ENCODE measurements at regions not wholly inside any gene's neighbourhood (a gene's known extent, or its start where the extent isn't known, plus 50 kb on each side); places are given as distances from the start of the nearest gene placed in this dataset.

GRCh38 chr13:61144301-61144700 is 271.3 kb downstream of the PCDH20 start:
- Mint-ChIP-seq H3K4me1 (no peaks in the 10 kb centered on the region), H3K27ac (no peak overlapping the region), H3K4me3 (no peak overlapping the region), H3K9me3 (peaks cover 17 to 31% of the 10 kb centered on the region in 2 donors), H3K27me3 (ENCODE audit: low read depth in 2 of 2) (no peaks in the 10 kb centered on the region), H3K36me3 (peaks cover 11% of the 10 kb centered on the region)
- 57% methylated on average over 1 of the region's 1 CpG for whole genome bisulfite sequencing (ENCODE audit: insufficient coverage)
- intact Hi-C loops (cut with micrococcal nuclease), result no loop called here
- H3K4me3 ChIP-seq (ENCODE audit: low read length), result no peak overlapping the region
- H3K4me1 ChIP-seq (ENCODE audit: control insufficient read depth, insufficient read depth, low read length), result no peaks in the 10 kb centered on the region
- no peak for TF ChIP-seq CTCF (IDR thresholded peaks at IDR 0.05)
- H3K9me3 ChIP-seq (ENCODE audit: control insufficient read depth, insufficient read depth, low read length), result peaks cover 16% of the 10 kb centered on the region
- H3K36me3 ChIP-seq (ENCODE audit: control insufficient read depth, insufficient read depth, low read length), result no peaks in the 10 kb centered on the region
- DNase-seq (no peak), ATAC-seq (no peak)
- H3K27me3 ChIP-seq (ENCODE audit: control insufficient read depth, insufficient read depth, low read length), result no peaks in the 10 kb centered on the region
- H3K27ac ChIP-seq (ENCODE audit: low read length), result no peak overlapping the region

- Mint-ChIP-seq H3K4me3 (no peak overlapping the region), H3K4me1 (no peaks in the 10 kb centered on the region), H3K36me3 (peaks cover 11% of the 10 kb centered on the region), H3K9me3 (peaks cover 17 to 26% of the 10 kb centered on the region in 2 donors), H3K27me3 (ENCODE audit: low read depth in 2 of 2) (no peaks in the 10 kb centered on the region), H3K27ac (no peak overlapping the region)
- DNase-seq (no peak), ATAC-seq (no peak)
- Histone ChIP-seq H3K27ac (ENCODE audit: low read length) (no peak overlapping the region), H3K9me3 (ENCODE audit: control insufficient read depth, insufficient read depth, low read length) (peaks cover 16% of the 10 kb centered on the region), H3K4me3 (ENCODE audit: low read length) (no peak overlapping the region), H3K36me3 (ENCODE audit: control insufficient read depth, insufficient read depth, low read length) (no peaks in the 10 kb centered on the region), H3K4me1 (ENCODE audit: control insufficient read depth, insufficient read depth, low read length) (no peaks in the 10 kb centered on the region), H3K27me3 (ENCODE audit: control insufficient read depth, insufficient read depth, low read length) (no peaks in the 10 kb centered on the region)
- intact Hi-C loops (cut with micrococcal nuclease), result no loop called here
- no peak for TF ChIP-seq CTCF (IDR thresholded peaks at IDR 0.05)
Measured at GRCh38 chr13:61142506-61142905, 273.1 kb downstream of the PCDH20 start.

GRCh38 chr13:61138857-61139256 is 276.8 kb downstream of the PCDH20 start:
- H3K4me1 Mint-ChIP-seq, result no peaks in the 10 kb centered on the region
- intact Hi-C loops (cut with micrococcal nuclease), result no loop called here
- DNase-seq (no peak), ATAC-seq (no peak)
- Histone ChIP-seq H3K4me1 (ENCODE audit: control insufficient read depth, insufficient read depth, low read length) (no peaks in the 10 kb centered on the region), H3K36me3 (ENCODE audit: control insufficient read depth, insufficient read depth, low read length) (no peaks in the 10 kb centered on the region), H3K27me3 (ENCODE audit: control insufficient read depth, insufficient read depth, low read length) (no peaks in the 10 kb centered on the region), H3K4me3 (ENCODE audit: low read length) (no peak overlapping the region), H3K9me3 (ENCODE audit: control insufficient read depth, insufficient read depth, low read length) (no peaks in the 10 kb centered on the region), H3K27ac (ENCODE audit: low read length) (no peak overlapping the region)
- no peak overlapping the region for H3K4me3 Mint-ChIP-seq
- TF ChIP-seq CTCF (IDR thresholded peaks at IDR 0.05), result no peak
- H3K27ac Mint-ChIP-seq, result no peak overlapping the region
- peaks cover 20% of the 10 kb centered on the region for H3K36me3 Mint-ChIP-seq
- peaks cover 24 to 31% of the 10 kb centered on the region in 2 donors for H3K9me3 Mint-ChIP-seq
- no peaks in the 10 kb centered on the region for H3K27me3 Mint-ChIP-seq (ENCODE audit: low read depth in 2 of 2)

GRCh38 chr13:61136515-61136914 is 279.1 kb downstream of the PCDH20 start:
- Histone ChIP-seq H3K9me3 (ENCODE audit: control insufficient read depth, insufficient read depth, low read length) (no peaks in the 10 kb centered on the region), H3K36me3 (ENCODE audit: control insufficient read depth, insufficient read depth, low read length) (no peaks in the 10 kb centered on the region), H3K27me3 (ENCODE audit: control insufficient read depth, insufficient read depth, low read length) (no peaks in the 10 kb centered on the region), H3K4me1 (ENCODE audit: control insufficient read depth, insufficient read depth, low read length) (no peaks in the 10 kb centered on the region), H3K27ac (ENCODE audit: low read length) (no peak overlapping the region), H3K4me3 (ENCODE audit: low read length) (no peak overlapping the region)
- no peak for TF ChIP-seq CTCF (IDR thresholded peaks at IDR 0.05)
- intact Hi-C loops (cut with micrococcal nuclease), result no loop called here
- Mint-ChIP-seq H3K4me1 (no peaks in the 10 kb centered on the region), H3K36me3 (peaks cover 10% of the 10 kb centered on the region), H3K9me3 (peaks cover 17% of the 10 kb centered on the region in 2 donors), H3K27me3 (ENCODE audit: low read depth in 2 of 2) (no peaks in the 10 kb centered on the region), H3K27ac (no peak overlapping the region), H3K4me3 (no peak overlapping the region)
- ATAC-seq (no peak), DNase-seq (no peak)
- WGBS (ENCODE audit: insufficient coverage), result no CpG with 5 or more reads among the region's 1 CpG

Measured in natural killer cell (primary cell).